HG03571 (cell line): ENCODE measurements at regions not wholly inside any gene's neighbourhood (a gene's known extent, or its start where the extent isn't known, plus 50 kb on each side); places are given as distances from the start of the nearest gene placed in this dataset.

ENCODE experiments used
- ATAC-seq: cut with Tn5 transposase; IDR thresholded peaks from one replicate; pipeline ENCODE4 v1.9.1; 2021; ENCODE audit not compliant: unreplicated experiment

DNA sequence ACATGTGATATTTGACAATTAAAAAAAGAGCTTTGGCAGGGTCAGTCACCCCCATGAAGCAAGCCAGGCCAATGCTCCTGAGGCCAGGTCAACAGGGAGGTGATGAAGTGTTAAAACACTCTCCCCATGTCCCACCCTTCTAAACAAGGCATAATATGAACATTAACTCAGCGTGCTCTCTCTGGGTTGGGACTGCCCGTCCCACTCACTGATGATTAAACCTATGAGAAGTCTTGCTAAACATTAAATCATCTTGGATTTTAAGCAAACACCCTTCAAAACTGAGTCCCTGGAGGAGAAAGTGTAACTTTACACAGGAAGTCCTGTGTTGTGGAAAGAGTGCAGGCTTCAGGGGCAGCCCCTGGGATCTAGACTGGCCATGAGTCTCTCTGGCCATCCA, 558.5 kb downstream of the CD83 start:
- ATAC-seq = no peak

DNA sequence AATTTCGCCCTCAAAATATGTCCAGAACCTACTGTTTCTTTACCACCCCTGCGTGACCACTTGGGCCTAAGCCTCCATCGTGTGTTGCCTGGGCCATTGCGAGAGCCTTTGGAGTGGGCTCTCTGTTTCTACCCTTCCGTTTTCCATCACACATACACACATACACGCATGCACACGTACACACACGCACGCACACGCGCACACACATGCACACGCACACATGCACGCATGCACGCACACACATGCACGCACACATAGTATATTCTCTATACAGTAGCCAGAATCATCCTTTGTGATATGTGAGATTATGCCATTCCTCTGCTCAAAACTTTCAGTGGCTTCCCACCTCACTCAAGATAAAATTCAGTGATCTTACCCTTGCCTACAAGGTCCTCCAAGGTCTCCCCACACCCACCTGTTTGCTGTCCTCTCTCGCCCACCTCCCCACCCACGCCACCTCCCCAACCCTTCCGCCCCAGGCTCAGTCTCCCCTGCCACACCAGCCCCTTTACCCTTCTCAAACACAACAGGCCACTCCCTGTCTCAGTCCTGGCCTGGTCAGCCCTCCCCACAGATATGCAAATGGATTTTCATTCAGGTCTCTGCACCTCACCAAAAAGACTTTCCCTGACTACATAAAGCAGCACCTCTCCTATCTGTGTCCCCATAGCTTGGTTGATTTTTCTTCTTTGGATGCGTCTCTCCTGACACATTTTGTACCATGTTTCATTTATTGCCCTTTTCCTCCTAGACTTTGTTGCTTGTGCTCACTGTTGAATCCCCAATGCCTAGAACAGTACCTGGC, 559.6 kb downstream of the CD83 start:
- ATAC-seq = no peak

DNA sequence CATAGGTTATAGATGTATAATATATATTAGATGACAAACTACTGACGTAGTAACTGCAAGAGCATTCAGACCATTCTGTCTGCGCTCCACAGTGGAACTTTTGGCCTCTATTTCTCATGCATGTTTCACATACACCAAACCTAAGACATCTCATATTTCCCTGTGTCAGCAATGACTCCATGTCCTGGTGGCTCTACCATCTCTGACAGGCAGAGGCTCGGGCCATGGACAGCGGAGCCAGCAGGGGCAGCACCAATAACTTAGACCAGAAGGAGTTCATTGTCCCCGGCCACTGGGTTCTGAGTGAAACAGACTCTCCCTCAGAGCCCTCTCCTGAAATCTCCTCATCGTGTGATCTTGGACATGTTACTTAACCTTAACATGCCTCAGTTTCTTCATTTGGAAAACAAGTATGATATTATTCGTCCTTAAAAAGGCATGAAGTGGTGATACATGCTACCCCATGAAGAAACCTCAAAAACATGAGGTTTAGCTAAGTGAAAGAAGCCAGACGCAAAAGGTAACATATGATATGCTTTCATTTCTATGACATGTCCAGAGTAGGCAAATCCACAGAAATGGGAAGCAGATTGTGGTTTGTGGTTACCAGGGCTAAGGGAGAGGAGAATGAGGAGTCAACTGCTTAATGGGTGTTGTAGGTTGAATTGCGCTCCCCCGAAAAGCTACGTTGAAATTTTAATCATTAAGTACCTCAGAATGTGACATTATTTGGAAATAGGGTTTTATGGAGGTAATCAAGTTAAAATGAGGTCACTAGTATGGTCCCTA, 564.0 kb upstream of the JARID2 start:
- ATAC-seq = no peak

DNA sequence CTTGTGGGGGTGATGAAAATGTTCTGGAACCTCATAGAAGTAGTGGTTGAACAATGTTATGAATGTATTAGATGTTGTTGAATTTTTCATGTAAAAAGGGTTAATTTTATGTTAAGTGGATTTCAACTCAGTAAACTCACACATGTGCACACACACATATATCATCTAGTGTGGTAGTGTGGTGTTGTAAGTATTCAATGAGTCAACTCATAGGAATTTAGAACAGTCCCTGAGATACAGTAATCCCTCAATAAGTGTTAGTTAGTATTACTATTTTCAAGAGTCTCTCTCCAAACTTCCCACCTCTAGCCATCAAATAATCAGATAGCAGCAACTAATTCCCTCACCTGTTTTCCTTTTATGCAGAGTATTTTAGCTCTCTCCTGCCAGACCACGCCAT, 563.1 kb upstream of the JARID2 start:
- ATAC-seq = no peak

DNA sequence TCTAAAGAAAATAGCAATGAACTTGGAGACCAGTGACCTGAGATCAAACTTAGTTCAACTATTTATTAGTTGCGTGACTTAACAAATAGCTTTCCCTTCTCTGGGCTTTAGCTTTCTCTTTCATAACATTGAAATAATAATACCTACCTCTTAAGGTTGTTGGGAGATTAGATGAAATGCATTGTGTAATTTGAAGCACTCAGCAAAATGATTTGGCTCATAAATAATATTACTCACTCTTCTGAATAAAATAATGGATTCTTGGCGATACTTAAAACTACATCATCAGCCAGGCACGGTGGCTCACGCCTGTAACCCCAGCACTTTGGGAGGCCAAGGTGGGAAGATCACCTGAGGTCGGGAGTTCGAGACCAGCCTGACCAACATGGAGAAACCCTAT, 556.2 kb upstream of the JARID2 start:
- no peak for ATAC-seq

DNA sequence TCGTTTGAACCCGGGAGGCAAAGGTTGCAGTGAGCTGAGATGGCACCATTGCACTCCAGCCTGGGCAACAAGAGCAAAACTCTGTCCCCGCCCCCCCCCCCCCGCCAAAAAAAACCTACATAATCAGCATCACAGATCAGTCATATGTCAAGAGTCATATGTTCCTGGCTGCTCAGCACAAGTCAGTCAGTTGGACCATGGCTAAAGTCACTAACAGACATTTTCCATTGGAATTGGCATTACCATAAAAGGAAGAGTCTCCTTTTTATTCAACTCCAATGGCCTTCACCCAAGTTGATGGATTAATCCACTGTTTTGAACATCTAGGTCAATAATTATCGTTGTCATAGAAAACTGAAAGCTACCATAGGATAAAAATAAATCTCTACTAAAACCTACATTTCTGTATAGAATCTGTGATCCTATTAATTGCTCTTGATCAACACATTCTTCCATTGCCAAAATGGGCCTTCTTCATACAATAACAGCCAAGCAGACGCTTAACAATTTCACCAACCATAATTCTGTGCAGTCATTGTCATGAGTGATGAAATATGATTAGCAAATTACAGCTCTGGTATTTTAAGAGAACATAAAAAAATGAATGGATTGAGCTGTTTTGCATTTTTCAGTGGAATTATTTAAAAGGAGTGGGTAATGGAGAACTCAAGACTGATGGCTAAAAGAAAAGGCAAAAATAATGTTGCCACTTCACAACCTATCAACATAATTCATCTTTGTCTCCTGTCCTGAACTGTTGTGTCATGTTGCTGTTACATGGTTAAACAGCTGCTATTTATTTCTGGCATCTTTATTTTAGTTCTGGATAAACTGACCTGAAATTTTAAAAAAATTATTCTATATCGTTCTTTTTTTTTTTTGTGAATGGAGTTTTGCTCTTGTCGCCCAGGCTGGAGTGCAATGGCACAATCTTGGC, 555.5 kb upstream of the JARID2 start:
- ATAC-seq = no peak

DNA sequence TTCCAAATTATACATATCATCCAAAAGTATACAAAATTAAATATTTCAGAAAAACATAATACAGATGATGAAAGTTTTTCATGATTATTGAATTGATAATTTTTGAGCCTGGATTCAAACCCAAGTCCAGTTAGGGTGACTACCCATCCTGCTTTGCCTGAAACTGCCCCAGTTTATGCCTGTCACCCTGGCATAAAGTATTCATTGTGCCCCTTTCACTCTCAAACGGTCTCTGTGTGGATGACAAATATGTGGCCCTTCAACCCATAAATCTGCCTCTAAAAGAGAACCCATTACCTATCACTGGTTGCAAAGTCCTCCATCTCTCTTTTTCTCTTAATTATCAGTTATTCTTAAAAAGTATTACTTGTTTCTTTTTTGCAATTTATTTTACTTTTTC, 553.7 kb upstream of the JARID2 start:
- ATAC-seq = no peak

DNA sequence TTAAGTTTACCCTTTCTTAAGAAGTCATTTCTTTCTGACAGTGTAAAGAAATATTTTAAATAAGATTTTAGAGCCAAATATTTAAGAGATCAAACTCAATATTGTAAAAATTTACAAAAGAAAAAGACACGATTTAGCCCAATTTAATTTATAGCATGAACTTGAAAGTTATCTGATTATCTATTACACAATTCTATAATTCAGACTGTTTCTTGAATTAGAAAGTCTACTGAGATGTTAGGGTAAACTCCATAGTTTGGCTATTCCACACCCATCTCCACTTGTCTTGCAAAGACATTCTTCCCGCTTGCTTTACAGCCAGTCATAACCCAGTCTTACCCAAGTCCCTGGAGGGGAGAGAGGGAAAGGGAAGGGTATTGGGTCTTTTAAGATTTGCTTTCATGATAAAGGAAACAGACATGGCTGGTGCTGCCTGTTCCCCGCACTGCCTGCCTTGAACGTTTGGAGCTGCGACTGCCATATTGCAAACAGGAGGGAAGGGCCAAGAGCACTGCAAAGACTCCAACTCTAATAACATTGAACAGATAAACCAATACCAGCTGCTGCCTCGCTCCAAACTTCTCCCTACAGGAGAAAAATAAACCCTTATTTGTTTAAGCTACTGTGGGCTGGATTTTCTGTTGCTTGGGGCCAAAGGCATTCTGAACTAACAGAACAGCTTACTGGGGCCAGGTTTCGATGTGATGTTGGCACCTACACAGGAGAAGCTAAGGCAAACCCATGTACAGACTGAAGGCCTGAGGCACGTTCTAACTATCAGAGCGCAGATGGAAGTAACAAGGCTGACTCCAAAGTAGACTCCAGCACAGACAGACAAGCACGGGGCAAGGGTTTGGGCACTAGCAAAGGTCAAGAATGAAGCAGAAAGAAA, 552.3 kb upstream of the JARID2 start:
- no peak for ATAC-seq

DNA sequence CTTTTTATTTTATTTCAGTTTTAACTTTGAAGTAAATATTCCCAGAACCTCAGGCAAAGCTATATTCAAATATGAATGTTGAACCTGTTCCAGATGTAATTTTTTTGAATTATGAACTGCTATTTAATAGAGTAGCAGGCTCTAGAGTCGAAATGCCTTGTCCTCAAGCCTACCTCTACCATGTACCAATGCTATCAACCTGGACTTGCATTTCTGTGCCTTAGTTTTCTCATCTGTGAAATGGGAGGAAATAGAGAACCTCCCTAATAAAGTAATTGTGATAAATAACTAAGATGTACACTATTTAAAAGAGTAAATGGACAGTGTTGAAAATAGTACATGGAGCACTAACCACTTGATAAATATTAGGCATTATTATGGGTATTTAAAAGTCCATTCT, 551.6 kb upstream of the JARID2 start:
- no peak for ATAC-seq

DNA sequence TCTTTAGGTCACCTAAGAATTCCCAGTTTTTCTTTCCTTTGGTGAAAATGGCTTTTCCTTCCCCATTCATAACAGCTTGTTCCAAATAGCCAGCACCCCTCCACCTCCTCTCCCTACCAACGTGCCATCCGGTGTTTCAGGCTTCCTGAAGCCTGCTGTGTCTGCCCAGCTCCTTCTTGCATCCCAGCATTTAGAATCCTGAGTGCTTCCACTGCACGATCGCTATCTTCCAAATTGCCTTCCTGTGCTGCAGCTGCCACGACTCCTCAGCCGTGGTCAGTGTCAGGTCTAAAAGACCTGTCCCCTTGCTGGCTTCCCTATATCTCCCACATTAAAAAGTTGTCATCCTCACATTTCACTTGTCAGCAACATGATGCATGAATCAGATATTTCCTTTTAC, 550.3 kb upstream of the JARID2 start:
- no peak for ATAC-seq

DNA sequence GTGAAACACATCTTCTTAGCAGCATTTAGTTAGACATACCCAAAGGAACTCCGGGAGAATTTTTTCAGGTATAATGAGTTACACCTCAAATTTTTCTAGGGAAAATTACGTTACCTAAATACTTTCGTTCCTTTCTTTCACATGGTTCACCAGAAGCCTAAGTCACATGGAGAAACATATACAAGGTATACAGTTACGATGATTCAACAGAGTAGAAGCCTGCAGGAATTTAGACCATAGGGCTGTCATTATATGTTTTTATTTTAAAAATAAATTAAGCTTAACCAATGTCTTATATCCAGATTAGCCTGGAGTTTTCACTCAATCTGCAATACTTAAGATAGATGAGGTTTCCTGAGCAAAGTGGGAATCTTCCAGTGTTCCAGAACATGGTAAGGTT, 549.5 kb upstream of the JARID2 start:
- no peak for ATAC-seq

DNA sequence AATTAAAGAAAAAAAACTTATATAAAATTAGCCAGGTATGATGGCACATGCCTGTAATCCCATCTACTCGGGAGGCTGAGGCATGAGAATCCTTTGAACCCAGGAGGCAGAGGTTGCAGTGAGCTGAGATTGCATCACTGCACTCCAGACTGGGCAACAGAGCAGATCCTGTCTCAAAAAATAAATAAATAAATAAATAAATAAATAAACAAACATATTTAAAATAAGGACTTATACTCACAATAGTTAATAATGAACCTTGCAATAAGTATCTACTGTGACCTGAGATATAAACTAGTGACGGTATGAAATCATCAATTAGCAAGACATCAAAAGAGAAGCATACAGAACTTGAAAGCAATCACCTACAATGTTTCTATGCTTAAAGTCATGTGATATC, 548.4 kb upstream of the JARID2 start:
- ATAC-seq = no peak

DNA sequence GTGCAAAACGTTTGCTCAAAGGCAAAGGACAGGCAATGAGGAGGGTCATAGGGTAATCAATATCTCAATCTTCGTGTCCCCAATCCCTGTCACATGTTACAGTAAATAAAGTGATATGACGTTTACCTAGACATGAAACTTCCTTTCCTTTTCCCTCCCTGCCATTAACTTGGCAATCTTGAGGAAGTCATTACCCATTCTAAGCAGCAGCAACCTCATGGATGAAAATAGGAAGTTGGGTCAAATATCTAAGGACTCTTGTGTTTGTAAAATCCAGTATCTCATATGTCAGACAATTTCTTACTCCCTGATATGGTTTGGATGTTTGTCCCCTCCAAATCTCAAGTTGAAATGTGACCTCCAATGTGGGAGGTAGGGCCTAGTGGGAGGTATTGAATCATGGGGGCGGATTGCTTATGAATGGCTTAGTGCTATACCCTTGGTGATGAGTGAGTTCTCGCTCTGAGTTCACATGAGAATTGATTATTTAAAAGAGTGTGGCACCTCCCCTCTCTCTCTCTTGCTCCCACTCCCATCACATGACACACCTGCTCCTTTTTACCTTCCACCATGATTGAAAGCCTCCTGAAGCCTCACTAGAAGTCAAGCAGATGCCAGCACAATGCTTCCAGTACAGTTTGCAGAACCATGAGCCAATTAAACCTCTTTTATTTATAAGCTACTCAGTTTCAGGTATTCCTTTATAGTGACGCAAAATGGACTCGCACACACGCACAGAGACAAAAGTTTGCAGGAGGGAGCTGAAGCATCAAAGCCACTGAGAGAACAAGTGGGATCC, 545.9 kb upstream of the JARID2 start:
- no peak for ATAC-seq

DNA sequence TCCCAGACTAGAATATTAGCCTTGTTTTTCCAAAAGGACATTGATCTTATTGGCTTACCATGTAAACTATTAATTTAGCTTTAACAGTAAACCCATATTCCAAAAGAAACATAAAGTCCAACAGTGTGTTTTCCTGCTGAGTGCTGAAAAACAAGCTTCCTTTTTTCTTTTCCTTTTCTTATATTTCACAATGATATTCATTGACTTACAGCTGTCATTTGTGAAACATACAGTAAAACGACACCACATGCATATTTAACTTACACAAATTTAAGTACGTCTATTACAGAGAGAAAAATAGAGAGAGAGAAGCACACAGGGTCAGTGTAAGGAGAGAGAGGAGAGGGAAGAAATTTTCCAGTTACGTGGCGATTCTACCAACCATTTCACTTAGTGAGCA, 543.9 kb upstream of the JARID2 start:
- ATAC-seq = no peak

DNA sequence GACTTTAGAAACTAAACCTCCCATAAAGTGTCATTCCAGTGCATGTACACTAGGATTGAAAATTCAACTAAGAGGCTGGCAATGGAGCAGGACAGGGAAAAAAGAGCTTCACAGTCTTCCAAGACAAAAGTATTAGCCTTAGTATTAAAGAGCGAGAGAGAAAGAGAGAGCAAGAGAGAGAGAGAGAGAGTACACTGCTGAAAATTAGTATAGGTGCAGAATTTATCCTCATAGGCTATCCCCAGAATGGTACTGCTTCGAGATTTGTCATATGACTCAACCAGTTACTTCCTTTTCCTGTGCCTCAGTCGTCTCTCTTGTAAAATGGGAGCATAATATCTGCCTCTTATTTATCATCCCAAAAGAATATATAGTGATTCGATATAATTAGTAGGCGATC, 543.2 kb upstream of the JARID2 start:
- no peak for ATAC-seq

DNA sequence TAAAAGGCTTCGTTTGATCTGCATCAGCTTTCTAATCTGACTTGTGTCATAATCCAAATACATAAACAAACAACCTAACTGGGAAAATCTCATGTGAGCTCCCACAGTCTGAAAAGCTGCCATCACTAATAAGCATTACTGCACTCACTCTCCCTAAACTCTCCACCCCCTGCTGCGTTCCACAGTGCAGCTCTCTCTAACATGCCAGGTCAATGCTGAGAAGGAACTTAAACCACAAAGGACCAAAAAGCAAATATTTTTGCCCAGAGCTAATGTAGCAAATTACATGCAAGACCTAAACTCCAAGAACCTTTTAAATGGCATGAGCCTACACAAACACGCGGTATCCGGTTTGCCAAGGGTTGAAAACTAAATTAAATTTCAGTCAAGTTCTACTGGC, 542.3 kb upstream of the JARID2 start:
- ATAC-seq = no peak

DNA sequence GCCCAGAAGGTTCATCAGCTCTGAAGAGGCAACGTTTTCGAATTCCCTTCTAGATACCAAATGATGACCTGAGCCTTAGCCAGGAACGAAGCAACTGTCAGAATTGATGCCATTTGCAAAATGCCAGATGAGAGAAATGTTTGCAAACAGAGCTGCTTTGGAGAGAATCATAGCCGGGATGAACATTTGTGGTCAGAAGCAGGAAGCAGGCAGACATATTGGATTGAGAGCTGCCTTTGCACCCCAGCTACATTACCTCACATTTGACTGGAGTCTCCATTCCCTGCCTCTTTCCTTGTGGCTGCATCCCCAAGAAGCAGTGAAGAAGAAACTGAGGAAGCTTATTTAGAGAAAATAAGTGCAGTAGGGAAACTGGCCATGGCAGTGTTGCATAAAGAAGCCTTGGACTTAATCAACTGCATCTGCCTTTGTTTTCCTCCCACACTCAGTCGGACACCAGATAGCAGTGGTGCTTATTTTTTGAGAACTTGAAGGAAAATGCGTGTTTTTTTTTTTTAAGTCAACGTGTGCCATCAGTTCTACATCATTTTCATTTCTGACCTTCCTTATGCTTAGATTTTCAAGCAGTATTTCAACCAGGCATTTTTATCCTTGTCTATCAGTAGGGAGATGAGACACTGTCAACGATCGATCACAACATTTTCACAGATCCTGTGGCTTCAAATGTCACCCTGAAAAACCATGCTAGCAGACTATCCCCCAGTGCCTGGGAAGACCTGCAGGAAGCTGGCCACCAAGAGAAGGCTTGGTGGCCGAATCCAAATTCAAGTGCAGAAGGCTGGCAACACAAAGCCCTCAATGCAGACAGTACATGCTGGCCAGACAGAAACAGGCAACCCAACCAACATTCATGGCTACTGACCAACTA, 541.2 kb upstream of the JARID2 start:
- ATAC-seq = no peak

DNA sequence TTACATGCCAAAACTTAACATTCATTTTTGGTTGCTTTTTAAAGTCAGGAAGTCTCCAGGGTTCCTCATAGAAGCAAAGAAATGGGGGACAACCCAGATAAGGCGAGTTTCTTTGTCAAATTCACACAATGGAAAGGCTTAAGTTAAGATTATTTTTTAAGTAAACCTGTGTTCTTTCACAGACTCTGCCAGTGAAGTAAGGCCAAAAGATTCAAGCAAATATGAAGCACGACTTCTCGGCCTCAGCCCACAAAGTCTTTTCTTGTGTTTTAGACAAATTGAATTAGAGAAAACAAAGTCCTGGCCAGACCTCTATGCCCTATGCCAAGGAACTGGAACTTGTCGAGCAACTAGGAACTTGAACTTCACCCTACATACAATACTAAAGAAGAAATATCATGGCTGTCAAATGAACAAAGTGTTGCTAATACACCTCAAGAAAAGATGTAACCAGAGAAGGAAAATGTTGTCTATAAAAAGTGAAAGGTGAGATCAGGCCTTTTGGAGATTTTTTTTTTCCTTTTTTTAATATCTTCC, 540.0 kb upstream of the JARID2 start:
- no peak for ATAC-seq
